ENCODE measurements at regions not wholly inside any gene's neighbourhood (a gene's known extent, or its start where the extent isn't known, plus 50 kb on each side); places are given as distances from the start of the nearest gene placed in this dataset.

DNA sequence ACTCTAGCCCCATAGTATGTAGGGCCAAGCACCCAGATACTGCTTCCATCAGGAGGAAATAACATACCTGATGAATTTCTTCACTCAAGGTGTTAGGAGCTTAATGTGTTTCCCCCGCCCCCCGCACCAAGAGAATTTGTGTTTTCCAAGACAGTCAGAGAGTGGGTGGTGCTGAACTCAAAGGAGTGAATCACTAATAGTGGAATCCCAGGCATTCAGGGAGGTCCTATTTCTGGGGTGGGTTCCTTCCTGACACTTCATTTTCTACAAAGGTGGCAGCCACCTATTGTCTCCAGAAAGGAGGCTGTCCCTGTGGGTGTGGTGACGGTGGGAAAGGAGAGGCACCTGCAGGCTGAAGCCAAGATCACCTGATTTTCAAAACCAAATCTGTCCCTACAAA is 50.8 kb upstream of the ELF5 start:
- DNase-seq (ENCODE audit: low spot score): peak; percentile 59

DNA sequence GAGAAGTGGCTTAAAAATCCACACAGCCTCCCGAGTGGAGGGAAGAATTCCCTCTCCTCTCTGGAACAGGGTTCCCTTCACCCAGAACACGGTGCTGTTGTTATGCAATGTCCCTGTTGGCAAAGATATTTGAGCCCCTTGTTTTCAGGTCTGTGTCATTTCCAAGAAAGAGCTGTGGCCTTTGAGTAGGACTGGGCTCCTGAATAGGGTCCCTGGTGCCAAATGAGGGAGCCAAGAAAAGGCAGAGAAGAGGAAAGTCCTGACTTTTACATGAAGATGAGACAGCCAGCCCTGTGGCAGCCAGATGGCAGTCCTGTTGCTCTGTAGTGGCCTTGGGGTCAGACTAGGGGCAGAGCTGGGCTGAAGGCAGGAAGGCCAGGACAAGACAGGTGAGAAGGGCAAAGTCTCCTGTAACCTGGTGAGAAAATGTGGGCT is 51.2 kb upstream of the ELF5 start:
- no peak for DNase-seq (ENCODE audit: low spot score)

DNA sequence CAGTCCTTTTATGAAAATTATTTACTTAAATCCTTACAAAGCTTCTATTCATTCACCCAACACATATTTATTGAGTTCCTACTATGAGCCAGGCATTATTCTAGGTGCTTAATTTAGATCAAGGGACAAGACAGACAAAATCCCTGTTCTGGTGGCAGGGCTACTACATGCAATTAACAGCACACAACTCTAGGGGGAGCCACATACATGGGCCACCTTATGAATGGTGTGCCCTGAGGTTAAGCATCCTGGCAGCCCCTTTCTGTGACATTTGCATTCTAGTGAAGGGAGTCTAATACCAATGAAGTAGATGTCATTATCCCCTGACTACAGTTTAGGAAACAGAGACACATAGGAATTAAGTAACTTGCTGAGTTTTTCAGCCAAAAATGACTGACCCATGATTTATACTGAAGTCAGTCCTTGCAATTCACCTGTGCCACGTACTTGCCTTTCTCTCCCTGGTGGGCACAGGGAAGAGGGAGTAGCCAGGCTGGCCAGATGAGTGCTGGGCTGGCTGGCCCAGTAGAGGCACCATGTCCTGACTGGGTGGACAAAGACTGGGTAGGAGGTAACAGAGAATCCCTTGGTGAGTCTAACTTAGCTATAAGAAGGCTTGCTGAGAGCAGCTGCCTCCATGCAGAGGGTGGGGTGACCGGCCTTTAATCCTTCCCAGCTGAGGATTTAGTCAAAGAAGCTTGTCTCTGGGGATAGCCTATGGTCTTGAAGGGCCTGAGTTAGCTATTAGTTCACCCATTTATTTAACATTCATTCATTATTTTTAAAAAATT is 52.0 kb upstream of the ELF5 start:
- DNase-seq (ENCODE audit: low spot score): no peak

DNA sequence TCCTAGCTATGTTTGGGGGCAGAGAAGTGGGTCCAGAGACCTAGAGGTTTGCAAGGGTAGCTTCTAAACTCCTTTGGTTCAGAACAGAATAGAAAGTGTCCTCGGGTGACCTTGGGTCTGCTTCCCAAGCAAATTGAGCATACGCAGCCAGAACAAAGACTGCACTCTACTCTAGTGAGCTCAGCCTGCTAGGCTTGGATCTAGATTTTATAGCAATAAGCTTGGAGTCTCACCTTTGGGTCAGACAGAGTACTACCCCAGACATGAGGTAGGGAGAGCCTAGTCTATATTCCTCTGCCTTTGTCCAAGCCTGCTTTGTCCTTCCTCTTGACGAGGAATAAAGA is 52.6 kb upstream of the ELF5 start:
- no peak for DNase-seq (ENCODE audit: low spot score)

DNA sequence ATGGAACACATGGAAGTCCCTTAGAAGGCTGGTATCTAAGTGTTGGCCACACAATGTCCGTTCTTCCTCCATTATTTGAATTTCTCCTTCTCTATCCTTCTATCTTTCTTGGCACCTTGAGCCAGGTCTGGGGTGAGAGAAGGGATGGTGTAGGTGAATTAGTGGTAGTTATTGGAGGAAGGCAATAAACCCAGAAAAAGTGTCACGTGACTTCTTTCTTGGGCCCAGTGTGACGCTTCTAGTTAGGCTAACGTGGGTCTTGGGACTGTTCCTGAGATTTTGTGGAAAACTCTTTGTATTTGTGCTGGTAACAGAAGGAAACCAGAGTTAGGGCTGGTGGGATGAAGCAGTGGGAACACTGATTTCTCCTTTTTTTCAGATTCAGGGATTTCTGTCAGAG is 53.1 kb upstream of the ELF5 start:
- DNase-seq (ENCODE audit: low spot score): no peak

DNA sequence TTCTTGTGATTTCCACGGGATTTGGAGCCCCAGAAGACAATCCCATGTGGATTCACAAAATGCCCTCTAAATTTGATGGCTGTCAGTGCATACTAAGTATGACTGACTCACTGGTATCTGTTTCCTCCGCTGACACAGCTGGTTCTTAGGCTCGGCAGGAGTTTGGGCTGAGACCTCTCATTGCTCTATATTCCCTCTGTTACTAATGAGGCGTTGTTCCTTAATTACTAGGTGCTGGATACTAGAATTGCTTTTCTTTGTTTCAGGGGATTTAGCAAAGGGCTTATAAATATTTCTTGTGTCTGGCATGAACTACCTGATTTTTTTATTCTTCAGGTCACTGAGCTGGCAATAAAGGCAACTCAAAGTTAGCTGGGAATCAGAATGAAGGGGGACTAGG is 53.2 kb upstream of the EHF start:
- DNase-seq (ENCODE audit: low spot score): no peak

DNA sequence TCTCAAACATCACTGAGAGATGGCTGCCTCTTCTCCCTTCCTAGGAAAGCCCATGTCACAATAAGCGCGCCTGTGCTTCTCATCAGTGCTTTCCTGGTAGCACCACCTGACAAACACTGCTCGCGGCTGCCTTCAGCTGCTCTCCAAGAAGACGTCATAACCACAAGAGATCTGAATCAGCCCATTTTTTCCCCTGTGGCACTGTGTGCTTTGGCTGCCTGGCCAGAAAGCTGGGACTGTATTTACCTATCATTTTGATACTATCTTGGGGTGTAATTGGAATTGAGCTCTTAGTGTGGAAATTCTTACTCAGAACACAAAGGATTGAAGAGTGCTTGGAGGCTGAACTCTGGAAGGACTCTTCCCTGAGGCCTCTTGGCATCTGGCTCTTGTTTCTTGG is 50.3 kb upstream of the EHF start:
- no peak for DNase-seq (ENCODE audit: low spot score)

Data from LoVo (cell line).